HUES6 (cell line): ENCODE measurements at regions not wholly inside any gene's neighbourhood (a gene's known extent, or its start where the extent isn't known, plus 50 kb on each side); places are given as distances from the start of the nearest gene placed in this dataset.
A peak's percentile ranks its signal among the peaks of the same experiment; 100 is the strongest.

ENCODE experiments used
- H3K27ac ChIP-seq: 2 replicates; pipeline ENCODE4 v1.7.0; 2013; ENCODE audit warnings: low read depth, mild to moderate bottlenecking, low read length, inconsistent platforms
- H3K27me3 ChIP-seq: 2 replicates; pipeline ENCODE4 v1.6.1; 2013; ENCODE audit warnings: low read length; ENCODE audit not compliant: control insufficient read depth, insufficient read depth
- H3K36me3 ChIP-seq: 2 replicates; pipeline ENCODE4 v1.6.1; 2013; ENCODE audit warnings: low read length; ENCODE audit not compliant: control insufficient read depth, insufficient read depth
- H3K4me1 ChIP-seq: 2 replicates; pipeline ENCODE4 v1.6.1; 2013; ENCODE audit warnings: low read length; ENCODE audit not compliant: control insufficient read depth, insufficient read depth
- H3K4me3 ChIP-seq: 2 replicates; pipeline ENCODE4 v1.5.1; 2013; ENCODE audit warnings: low read depth, low read length
- H3K9ac ChIP-seq: one replicate; pipeline ENCODE4 v1.6.1; 2013; ENCODE audit warnings: mild to moderate bottlenecking, low read length
- H3K9me3 ChIP-seq: 2 replicates; pipeline ENCODE4 v1.6.1; 2013; ENCODE audit warnings: low read depth, low read length; ENCODE audit not compliant: control insufficient read depth, insufficient read depth

GRCh38 chr6:92763680-92764079, 655.7 kb downstream of the EPHA7 start:
- Histone ChIP-seq H3K9ac (no peak overlapping the region), H3K4me1 (peaks cover 9% of the 10 kb centered on the region; the same call in 1 of the 2 replicates), H3K27me3 (no peaks in the 10 kb centered on the region), H3K27ac (no peak overlapping the region), H3K9me3 (no peaks in the 10 kb centered on the region), H3K4me3 (no peak overlapping the region), H3K36me3 (no peaks in the 10 kb centered on the region)

DNA sequence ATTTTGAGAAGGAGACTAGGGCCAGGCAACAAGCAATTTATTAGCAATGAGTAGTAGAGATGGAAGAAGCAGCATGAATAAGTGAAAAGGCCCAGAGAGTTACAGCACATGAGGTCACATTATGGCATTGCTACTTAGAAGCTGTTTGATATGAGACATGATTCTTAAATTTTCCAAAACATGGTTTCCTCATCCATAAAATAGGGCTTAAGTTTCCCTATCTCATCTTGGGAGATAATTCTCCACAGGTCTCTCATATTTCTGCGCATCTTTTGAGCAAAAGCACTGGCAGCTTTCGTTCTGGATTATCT, 656.1 kb downstream of the EPHA7 start:
- no peaks in the 10 kb centered on the region for H3K27me3 ChIP-seq
- H3K9ac ChIP-seq, result no peak overlapping the region
- H3K4me3 ChIP-seq, result no peak overlapping the region
- H3K36me3 ChIP-seq, result no peaks in the 10 kb centered on the region
- H3K9me3 ChIP-seq, result no peaks in the 10 kb centered on the region
- no peak overlapping the region for H3K27ac ChIP-seq
- H3K4me1 ChIP-seq, result peaks cover 9% of the 10 kb centered on the region; the same call in 1 of the 2 replicates

DNA sequence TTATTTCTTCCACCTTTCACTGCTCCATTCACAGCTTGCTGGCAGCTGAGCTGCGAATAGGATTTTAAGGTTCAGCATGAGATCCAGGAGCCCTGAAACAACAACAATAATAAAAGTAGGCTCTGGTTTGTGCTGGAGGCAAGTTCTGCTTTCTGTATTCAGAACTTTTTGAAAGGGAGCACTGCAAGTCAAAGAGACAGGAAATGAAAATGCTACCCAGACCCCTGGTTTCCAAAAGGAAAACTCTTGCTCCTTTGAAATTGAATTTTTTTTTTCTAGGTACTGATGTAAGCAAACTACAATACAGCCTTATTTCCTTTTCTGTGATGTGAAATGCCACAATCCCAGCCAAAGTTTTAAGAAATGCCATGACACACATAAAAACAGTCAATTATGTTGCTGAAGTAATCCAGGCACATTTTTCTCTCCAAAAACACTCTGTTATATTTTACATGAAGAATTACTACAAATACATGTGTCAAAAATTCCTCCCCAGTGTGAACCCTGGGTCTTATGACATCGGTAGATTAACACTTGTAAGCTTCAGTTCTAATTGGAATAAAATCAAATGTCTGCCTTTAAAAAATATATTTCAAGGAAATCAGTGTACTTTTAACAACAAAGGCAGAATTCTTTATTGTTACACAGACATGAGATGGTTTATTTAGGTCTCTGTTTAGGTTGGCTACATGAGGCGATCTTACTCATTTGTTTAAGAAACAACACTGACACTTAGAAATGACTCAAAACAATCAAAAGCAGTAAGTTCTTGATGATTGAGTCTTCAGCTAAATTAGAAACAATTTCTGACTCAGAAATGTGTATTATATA, 656.7 kb downstream of the EPHA7 start:
- no peak overlapping the region for H3K9ac ChIP-seq
- no peaks in the 10 kb centered on the region for H3K9me3 ChIP-seq
- H3K4me3 ChIP-seq, result no peak overlapping the region
- no peaks in the 10 kb centered on the region for H3K27me3 ChIP-seq
- H3K27ac ChIP-seq, result no peak overlapping the region
- H3K4me1 ChIP-seq, result peaks cover 9% of the 10 kb centered on the region; the same call in 1 of the 2 replicates
- H3K36me3 ChIP-seq, result no peaks in the 10 kb centered on the region

- no peak overlapping the region for H3K4me3 ChIP-seq
- no peaks in the 10 kb centered on the region for H3K9me3 ChIP-seq
- peaks cover 15% of the 10 kb centered on the region; the same call in 1 of the 2 replicates for H3K4me1 ChIP-seq
- no peaks in the 10 kb centered on the region for H3K36me3 ChIP-seq
- H3K9ac ChIP-seq, result no peak overlapping the region
- H3K27me3 ChIP-seq, result no peaks in the 10 kb centered on the region
- no peak overlapping the region for H3K27ac ChIP-seq
Observed at GRCh38 chr6:92759178-92759577, 660.2 kb downstream of the EPHA7 start.

DNA sequence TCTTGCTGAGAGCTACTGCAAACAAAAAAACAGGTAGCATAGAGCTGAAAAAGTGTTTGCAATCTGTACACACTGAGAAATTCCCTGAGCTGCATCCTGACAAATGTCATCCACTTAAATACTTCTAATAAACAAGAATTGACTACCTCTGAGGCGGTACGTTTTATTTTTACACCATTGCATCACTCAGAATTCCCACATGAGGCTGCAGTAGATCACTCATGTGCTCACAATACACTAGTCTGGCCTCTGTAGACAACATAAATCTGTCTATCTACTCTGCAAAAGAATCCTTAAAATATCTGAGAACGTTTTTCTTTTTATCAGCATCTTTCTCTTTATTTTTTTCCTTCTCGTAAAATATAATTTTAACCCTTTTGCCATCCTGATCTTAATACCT, 661.4 kb downstream of the EPHA7 start:
- peaks cover 15% of the 10 kb centered on the region; the same call in 1 of the 2 replicates for H3K4me1 ChIP-seq
- H3K9me3 ChIP-seq, result no peaks in the 10 kb centered on the region; the same call in 1 of the 2 replicates
- H3K36me3 ChIP-seq, result no peaks in the 10 kb centered on the region
- H3K27me3 ChIP-seq, result no peaks in the 10 kb centered on the region
- H3K4me3 ChIP-seq, result no peak overlapping the region
- no peak overlapping the region for H3K27ac ChIP-seq
- H3K9ac ChIP-seq, result no peak overlapping the region

DNA sequence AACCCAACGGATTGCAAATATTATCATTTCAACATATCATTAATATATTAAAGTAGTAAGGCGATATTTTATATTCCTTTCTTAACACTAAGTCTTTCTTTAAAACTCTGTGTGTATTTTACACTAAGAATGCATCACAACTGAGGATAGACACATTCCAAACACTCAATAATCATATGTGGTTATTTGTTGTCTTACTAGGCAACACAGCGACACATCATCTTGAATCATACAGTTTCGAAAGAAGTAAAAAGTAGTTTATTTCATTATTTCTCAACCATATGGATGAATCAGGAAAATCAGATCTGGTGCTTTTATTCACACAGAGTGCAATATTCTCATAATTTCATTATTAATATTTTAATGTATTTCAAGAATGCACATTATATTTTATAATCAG, 662.4 kb downstream of the EPHA7 start:
- Histone ChIP-seq H3K27me3 (no peaks in the 10 kb centered on the region), H3K4me1 (peaks cover 7% of the 10 kb centered on the region; the same call in 1 of the 2 replicates), H3K9ac (no peak overlapping the region), H3K36me3 (no peaks in the 10 kb centered on the region), H3K27ac (no peak overlapping the region), H3K4me3 (no peak overlapping the region), H3K9me3 (peaks cover 7% of the 10 kb centered on the region; the same call in 1 of the 2 replicates)

- H3K27me3 ChIP-seq, result no peaks in the 10 kb centered on the region
- peaks cover 6% of the 10 kb centered on the region; the same call in 1 of the 2 replicates for H3K4me1 ChIP-seq
- peaks cover 8% of the 10 kb centered on the region; the same call in 1 of the 2 replicates for H3K9me3 ChIP-seq
- H3K4me3 ChIP-seq, result no peak overlapping the region
- H3K27ac ChIP-seq, result no peak overlapping the region
- H3K36me3 ChIP-seq, result no peaks in the 10 kb centered on the region
- H3K9ac ChIP-seq, result no peak overlapping the region
Observed at GRCh38 chr6:92753956-92754355, 665.4 kb downstream of the EPHA7 start.

- Histone ChIP-seq H3K4me1 (peaks cover 6% of the 10 kb centered on the region; the same call in 1 of the 2 replicates), H3K9ac (no peak overlapping the region), H3K9me3 (peaks cover 8% of the 10 kb centered on the region; the same call in 1 of the 2 replicates), H3K4me3 (no peak overlapping the region), H3K27me3 (no peaks in the 10 kb centered on the region), H3K27ac (no peak overlapping the region), H3K36me3 (no peaks in the 10 kb centered on the region)
Observed at GRCh38 chr6:92752114-92752513, 667.2 kb downstream of the EPHA7 start.

DNA sequence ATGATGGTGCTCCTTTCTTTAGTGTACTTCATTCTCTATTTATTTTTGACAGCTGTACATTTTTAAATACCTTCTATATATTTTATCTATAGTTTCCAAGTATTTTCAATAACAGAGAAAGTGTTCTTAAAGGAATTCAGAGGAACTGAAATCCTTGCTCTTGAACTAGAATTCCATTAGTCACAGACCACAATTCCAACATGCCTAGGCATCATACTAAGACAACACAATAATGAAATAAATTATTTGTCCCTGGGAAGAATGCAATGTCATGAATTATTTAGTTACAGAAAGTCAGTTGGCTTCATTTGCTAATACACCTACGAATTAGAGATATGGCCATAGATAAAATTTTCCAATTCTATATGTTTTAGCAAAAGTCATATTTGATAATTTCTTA, 671.2 kb downstream of the EPHA7 start:
- no peak overlapping the region for H3K9ac ChIP-seq
- no peak overlapping the region for H3K4me3 ChIP-seq
- no peak overlapping the region for H3K27ac ChIP-seq
- no peaks in the 10 kb centered on the region for H3K27me3 ChIP-seq
- no peaks in the 10 kb centered on the region for H3K36me3 ChIP-seq
- H3K4me1 ChIP-seq, result no peaks in the 10 kb centered on the region
- H3K9me3 ChIP-seq, result peaks cover 8% of the 10 kb centered on the region; the same call in 1 of the 2 replicates

- H3K9me3 ChIP-seq, result peaks cover 13% of the 10 kb centered on the region
- no peak overlapping the region for H3K9ac ChIP-seq
- no peak overlapping the region for H3K4me3 ChIP-seq
- no peaks in the 10 kb centered on the region for H3K4me1 ChIP-seq
- H3K27ac ChIP-seq, result no peak overlapping the region
- no peaks in the 10 kb centered on the region for H3K27me3 ChIP-seq
- H3K36me3 ChIP-seq, result no peaks in the 10 kb centered on the region
Observed at GRCh38 chr6:92737983-92738382, 681.4 kb downstream of the EPHA7 start.

GRCh38 chr6:92723390-92723931, 695.9 kb downstream of the EPHA7 start:
- Histone ChIP-seq H3K9me3 (peaks cover 11% of the 10 kb centered on the region; the same call in 1 of the 2 replicates), H3K4me3 (peak overlapping the region; percentile 49; the same call in 1 of the 2 replicates)

More at GRCh38 chr6:92723390-92723931, 695.9 kb downstream of the EPHA7 start:
- Histone ChIP-seq H3K27me3 (no peaks in the 10 kb centered on the region), H3K4me1 (no peaks in the 10 kb centered on the region), H3K9ac (no peak overlapping the region), H3K36me3 (no peaks in the 10 kb centered on the region), H3K27ac (no peak overlapping the region)
